ENCODE measurements at regions not wholly inside any gene's neighbourhood (a gene's known extent, or its start where the extent isn't known, plus 50 kb on each side); places are given as distances from the start of the nearest gene placed in this dataset.

GRCh38 chr1:182200025-182200812 is 138.7 kb upstream of the ZNF648 start:
- TF ChIP-seq CTCF (IDR thresholded peaks at IDR 0.05): no peak
- Histone ChIP-seq H3K36me3 (no peaks in the 10 kb centered on the region), H3K9me3 (no peaks in the 10 kb centered on the region), H3K27me3 (replicated peaks; ENCODE audit: insufficient read depth) (no peaks in the 10 kb centered on the region), H3K4me1 (ENCODE audit: control insufficient read depth in 1 of 2, low read depth in 2 of 2) (peaks cover 20 to 24% of the 10 kb centered on the region in 2 donors), H3K4me3 (no peak overlapping the region), H3K27ac (no peak overlapping the region)
- DNase-seq (ENCODE audit: low spot score): no peak
- ATAC-seq (ENCODE audit: insufficient number of reproducible peaks, low FRiP score, low read depth): no peak

GRCh38 chr1:182198006-182198605 is 136.6 kb upstream of the ZNF648 start:
- Histone ChIP-seq H3K27me3 (replicated peaks; ENCODE audit: insufficient read depth) (no peaks in the 10 kb centered on the region), H3K27ac (peak overlapping the region; percentile 21 to 53), H3K36me3 (no peaks in the 10 kb centered on the region), H3K4me1 (ENCODE audit: control insufficient read depth in 1 of 2, low read depth in 2 of 2) (peaks cover 20 to 24% of the 10 kb centered on the region in 2 donors), H3K9me3 (no peaks in the 10 kb centered on the region), H3K4me3 (no peak overlapping the region)
- no peak for TF ChIP-seq CTCF (IDR thresholded peaks at IDR 0.05)
- DNase-seq (ENCODE audit: low spot score) (no peak), ATAC-seq (ENCODE audit: insufficient number of reproducible peaks, low FRiP score, low read depth) (no peak)

GRCh38 chr1:182196897-182197870 is 135.7 kb upstream of the ZNF648 start:
- no peaks in the 10 kb centered on the region for H3K36me3 ChIP-seq
- peaks cover 20 to 24% of the 10 kb centered on the region in 2 donors for H3K4me1 ChIP-seq (ENCODE audit: control insufficient read depth in 1 of 2, low read depth in 2 of 2)
- no peaks in the 10 kb centered on the region for H3K27me3 ChIP-seq (replicated peaks; ENCODE audit: insufficient read depth)
- no peak for TF ChIP-seq CTCF (IDR thresholded peaks at IDR 0.05)
- DNase-seq (ENCODE audit: low spot score) (peak; percentile 19), ATAC-seq (ENCODE audit: insufficient number of reproducible peaks, low FRiP score, low read depth) (peak; percentile 66)
- peak overlapping the region; percentile 6 for H3K4me3 ChIP-seq
- no peaks in the 10 kb centered on the region for H3K9me3 ChIP-seq
- peak overlapping the region; percentile 44 to 53 for H3K27ac ChIP-seq

GRCh38 chr1:182195733-182196132 is 134.2 kb upstream of the ZNF648 start:
- no peak overlapping the region for H3K27ac ChIP-seq
- H3K4me1 ChIP-seq (ENCODE audit: control insufficient read depth in 1 of 2, low read depth in 2 of 2): peaks cover 20 to 24% of the 10 kb centered on the region in 2 donors
- no peak for TF ChIP-seq CTCF (IDR thresholded peaks at IDR 0.05)
- H3K27me3 ChIP-seq (replicated peaks; ENCODE audit: insufficient read depth): no peaks in the 10 kb centered on the region
- DNase-seq (ENCODE audit: low spot score) (no peak), ATAC-seq (ENCODE audit: insufficient number of reproducible peaks, low FRiP score, low read depth) (no peak)
- H3K36me3 ChIP-seq: no peaks in the 10 kb centered on the region
- H3K4me3 ChIP-seq: no peak overlapping the region
- no peaks in the 10 kb centered on the region for H3K9me3 ChIP-seq
